ENCODE measurements at regions not wholly inside any gene's neighbourhood (a gene's known extent, or its start where the extent isn't known, plus 50 kb on each side); places are given as distances from the start of the nearest gene placed in this dataset.

- no peak for ATAC-seq (ENCODE audit: poor library complexity)
- ChIA-PET CTCF (no interaction called here), POLR2A (interaction anchor here (1.2 kb wide), 1 partner anchor 128 kb away, joined by 3 read pairs; no protein-coding TSS in a partner anchor)
- H3K36me3 Mint-ChIP-seq (ENCODE audit: low read depth), result no peaks in the 10 kb centered on the region
- Histone ChIP-seq H3K4me3 (ENCODE audit: low read length) (peak overlapping the region; percentile 34), H3K4me1 (ENCODE audit: insufficient read depth, low read length) (peaks cover 37% of the 10 kb centered on the region), H3K27ac (ENCODE audit: low read depth in 1 of 2, low read length in 2 of 2) (no peak overlapping the region), H3K27me3 (ENCODE audit: control insufficient read depth in 1 of 2, insufficient read depth in 2 of 2, low read length in 2 of 2) (peaks cover 20 to 26% of the 10 kb centered on the region in 2 experiments), H3K36me3 (ENCODE audit: insufficient read depth, low read length) (no peaks in the 10 kb centered on the region), H3K9me3 (ENCODE audit: control insufficient read depth in 1 of 2, insufficient read depth in 1 of 2, low read length in 2 of 2) (no peaks in the 10 kb centered on the region)
- no peaks in the 10 kb centered on the region for H3K9me3 Mint-ChIP-seq
- TF ChIP-seq, protein P1, sequence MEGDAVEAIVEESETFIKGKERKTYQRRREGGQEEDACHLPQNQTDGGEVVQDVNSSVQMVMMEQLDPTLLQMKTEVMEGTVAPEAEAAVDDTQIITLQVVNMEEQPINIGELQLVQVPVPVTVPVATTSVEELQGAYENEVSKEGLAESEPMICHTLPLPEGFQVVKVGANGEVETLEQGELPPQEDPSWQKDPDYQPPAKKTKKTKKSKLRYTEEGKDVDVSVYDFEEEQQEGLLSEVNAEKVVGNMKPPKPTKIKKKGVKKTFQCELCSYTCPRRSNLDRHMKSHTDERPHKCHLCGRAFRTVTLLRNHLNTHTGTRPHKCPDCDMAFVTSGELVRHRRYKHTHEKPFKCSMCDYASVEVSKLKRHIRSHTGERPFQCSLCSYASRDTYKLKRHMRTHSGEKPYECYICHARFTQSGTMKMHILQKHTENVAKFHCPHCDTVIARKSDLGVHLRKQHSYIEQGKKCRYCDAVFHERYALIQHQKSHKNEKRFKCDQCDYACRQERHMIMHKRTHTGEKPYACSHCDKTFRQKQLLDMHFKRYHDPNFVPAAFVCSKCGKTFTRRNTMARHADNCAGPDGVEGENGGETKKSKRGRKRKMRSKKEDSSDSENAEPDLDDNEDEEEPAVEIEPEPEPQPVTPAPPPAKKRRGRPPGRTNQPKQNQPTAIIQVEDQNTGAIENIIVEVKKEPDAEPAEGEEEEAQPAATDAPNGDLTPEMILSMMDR (IDR thresholded peaks at IDR 0.05), result no peak
- peak in 4 of 14 experiments; percentile 45 to 67 (median 54) for DNase-seq
- peaks cover 13% of the 10 kb centered on the region for H3K4me1 Mint-ChIP-seq (ENCODE audit: low read depth)
- peaks cover 64% of the 10 kb centered on the region for H3K27me3 Mint-ChIP-seq
- no peak overlapping the region for H3K27ac Mint-ChIP-seq
- intact Hi-C loops (cut with DNase I, micrococcal nuclease), result no loop called here
- no peak overlapping the region for H3K4me3 Mint-ChIP-seq
Observed at GRCh38 chr6:166253778-166254204, 54.4 kb downstream of the PRR18 start.

- Mint-ChIP-seq H3K27ac (no peak overlapping the region), H3K4me3 (peak overlapping the region; percentile 58), H3K9me3 (no peaks in the 10 kb centered on the region), H3K4me1 (ENCODE audit: low read depth) (peaks cover 13% of the 10 kb centered on the region), H3K36me3 (ENCODE audit: low read depth) (no peaks in the 10 kb centered on the region), H3K27me3 (peaks cover 62% of the 10 kb centered on the region)
- intact Hi-C loops (cut with DNase I, micrococcal nuclease), result no loop called here
- TF ChIP-seq, protein P1 (IDR thresholded peaks at IDR 0.05), result no peak
- Histone ChIP-seq H3K27me3 (ENCODE audit: control insufficient read depth in 1 of 2, insufficient read depth in 2 of 2, low read length in 2 of 2) (peaks cover 20 to 26% of the 10 kb centered on the region in 2 experiments), H3K4me3 (ENCODE audit: low read length) (peak overlapping the region; percentile 34), H3K27ac (ENCODE audit: low read depth in 1 of 2, low read length in 2 of 2) (no peak overlapping the region), H3K4me1 (ENCODE audit: insufficient read depth, low read length) (peaks cover 32% of the 10 kb centered on the region), H3K9me3 (ENCODE audit: control insufficient read depth in 1 of 2, insufficient read depth in 1 of 2, low read length in 2 of 2) (no peaks in the 10 kb centered on the region), H3K36me3 (ENCODE audit: insufficient read depth, low read length) (no peaks in the 10 kb centered on the region)
- ChIA-PET POLR2A (interaction anchor here (0.9 to 1.2 kb wide), 2 partner anchors 128 to 374 kb away, joined by 3 read pairs; partner anchors contain the start of gene RPS6KA2), CTCF (no interaction called here)
- DNase-seq (peak in 5 of 14 experiments; percentile 41 to 61 (median 56)), ATAC-seq (ENCODE audit: poor library complexity) (no peak)
Observed at GRCh38 chr6:166253281-166253681, 54.9 kb downstream of the PRR18 start.

GRCh38 chr6:166252601-166253000 lies 55.6 kb downstream of the PRR18 start:
- no peak overlapping the region for H3K4me3 Mint-ChIP-seq
- no peaks in the 10 kb centered on the region for H3K36me3 Mint-ChIP-seq (ENCODE audit: low read depth)
- Histone ChIP-seq H3K27ac (ENCODE audit: low read depth in 1 of 2, low read length in 2 of 2) (no peak overlapping the region), H3K9me3 (ENCODE audit: control insufficient read depth in 1 of 2, insufficient read depth in 1 of 2, low read length in 2 of 2) (no peaks in the 10 kb centered on the region), H3K36me3 (ENCODE audit: insufficient read depth, low read length) (no peaks in the 10 kb centered on the region), H3K4me1 (ENCODE audit: insufficient read depth, low read length) (peaks cover 25% of the 10 kb centered on the region), H3K4me3 (ENCODE audit: low read length) (no peak overlapping the region), H3K27me3 (ENCODE audit: control insufficient read depth in 1 of 2, insufficient read depth in 2 of 2, low read length in 2 of 2) (peaks cover 20 to 21% of the 10 kb centered on the region in 2 experiments)
- H3K4me1 Mint-ChIP-seq (ENCODE audit: low read depth), result peaks cover 13% of the 10 kb centered on the region
- POLR2A ChIA-PET, result interaction anchor here (0.9 kb wide), 1 partner anchor 374 kb away, joined by 3 read pairs; the partner anchor contains the start of gene RPS6KA2
- intact Hi-C loops (cut with DNase I, micrococcal nuclease), result no loop called here
- CTCF ChIA-PET, result no interaction called here
- TF ChIP-seq, protein P1 (IDR thresholded peaks at IDR 0.05), result no peak
- no peaks in the 10 kb centered on the region for H3K9me3 Mint-ChIP-seq
- ATAC-seq (ENCODE audit: poor library complexity) (no peak), DNase-seq (no peak)
- H3K27ac Mint-ChIP-seq, result no peak overlapping the region
- peaks cover 55% of the 10 kb centered on the region for H3K27me3 Mint-ChIP-seq
